ENCODE measurements at regions not wholly inside any gene's neighbourhood (a gene's known extent, or its start where the extent isn't known, plus 50 kb on each side); places are given as distances from the start of the nearest gene placed in this dataset.

DNA sequence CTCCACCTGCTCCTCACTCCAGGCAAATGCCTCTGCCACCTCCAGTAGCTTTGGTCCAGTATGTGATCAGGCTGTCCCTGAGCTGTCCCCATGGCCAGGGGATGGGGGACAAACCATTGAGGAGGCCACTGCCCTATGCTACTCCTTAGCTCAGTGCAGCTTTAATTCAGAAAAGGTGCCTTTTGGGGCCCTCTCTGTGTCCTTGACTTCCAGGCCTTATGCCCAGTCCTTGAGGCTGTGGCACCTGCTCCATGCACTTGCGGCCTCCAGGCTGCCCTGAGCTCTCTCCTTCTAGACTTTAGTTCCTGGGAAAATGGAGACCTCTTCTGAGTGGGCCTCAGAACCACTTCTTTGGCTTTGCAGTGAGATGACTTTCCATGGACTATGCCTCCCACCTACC is 650.8 kb upstream of the CELF2 start:
- TF ChIP-seq, protein P1, sequence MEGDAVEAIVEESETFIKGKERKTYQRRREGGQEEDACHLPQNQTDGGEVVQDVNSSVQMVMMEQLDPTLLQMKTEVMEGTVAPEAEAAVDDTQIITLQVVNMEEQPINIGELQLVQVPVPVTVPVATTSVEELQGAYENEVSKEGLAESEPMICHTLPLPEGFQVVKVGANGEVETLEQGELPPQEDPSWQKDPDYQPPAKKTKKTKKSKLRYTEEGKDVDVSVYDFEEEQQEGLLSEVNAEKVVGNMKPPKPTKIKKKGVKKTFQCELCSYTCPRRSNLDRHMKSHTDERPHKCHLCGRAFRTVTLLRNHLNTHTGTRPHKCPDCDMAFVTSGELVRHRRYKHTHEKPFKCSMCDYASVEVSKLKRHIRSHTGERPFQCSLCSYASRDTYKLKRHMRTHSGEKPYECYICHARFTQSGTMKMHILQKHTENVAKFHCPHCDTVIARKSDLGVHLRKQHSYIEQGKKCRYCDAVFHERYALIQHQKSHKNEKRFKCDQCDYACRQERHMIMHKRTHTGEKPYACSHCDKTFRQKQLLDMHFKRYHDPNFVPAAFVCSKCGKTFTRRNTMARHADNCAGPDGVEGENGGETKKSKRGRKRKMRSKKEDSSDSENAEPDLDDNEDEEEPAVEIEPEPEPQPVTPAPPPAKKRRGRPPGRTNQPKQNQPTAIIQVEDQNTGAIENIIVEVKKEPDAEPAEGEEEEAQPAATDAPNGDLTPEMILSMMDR (optimal IDR thresholded peaks at IDR 0.05 in 1 of 3, IDR thresholded peaks at IDR 0.05 in 1 of 3, conservative IDR thresholded peaks at IDR 0.05 in 1 of 3; ENCODE audit: extremely low read depth in 1 of 3, insufficient read depth in 2 of 3, low read length in 3 of 3): no peak
- no peak for TF ChIP-seq EZH2 (IDR thresholded peaks at IDR 0.05; ENCODE audit: low read length)
- Histone ChIP-seq H2AFZ (ENCODE audit: control insufficient read depth, low read length) (no peak overlapping the region), H3K4me1 (ENCODE audit: control insufficient read depth, extremely low read depth, insufficient read depth, low read length) (no peaks in the 10 kb centered on the region), H4K20me1 (ENCODE audit: control insufficient read depth, extremely low read depth, insufficient read depth, low read length) (no peaks in the 10 kb centered on the region), H3K27me3 (ENCODE audit: control insufficient read depth, extremely low read depth, insufficient read depth, low read length) (no peaks in the 10 kb centered on the region), H3K27ac (ENCODE audit: control insufficient read depth, insufficient read depth, low read length) (no peak overlapping the region), H3K9me3 (ENCODE audit: control insufficient read depth, low read depth, low read length) (peaks cover 2% of the 10 kb centered on the region), H3K4me3 (ENCODE audit: control insufficient read depth in 2 of 3, extremely low read depth in 1 of 3, insufficient read depth in 2 of 3, low read depth in 1 of 3, low read length in 3 of 3) (no peak overlapping the region), H3K79me2 (ENCODE audit: control insufficient read depth, insufficient read depth, low read length) (no peaks in the 10 kb centered on the region), H3K9ac (ENCODE audit: control insufficient read depth, extremely low read depth, insufficient read depth, low read length) (no peak overlapping the region), H3K36me3 (ENCODE audit: control insufficient read depth in 2 of 2, extremely low read depth in 1 of 2, insufficient read depth in 2 of 2, low read length in 2 of 2) (no peaks in the 10 kb centered on the region), H3K9me1 (ENCODE audit: control insufficient read depth, extremely low read depth, insufficient read depth, low read length) (no peaks in the 10 kb centered on the region), H3K4me2 (ENCODE audit: control insufficient read depth, extremely low read depth, insufficient read depth, low read depth, low read length) (no peak overlapping the region)
- dilution Hi-C loops (cut with MboI; ENCODE audit: extremely low pct_ligation_motif_present, low sequenced_read_pairs): no loop called here
- FAIRE-seq (no peak), DNase-seq (ENCODE audit: low read depth, low spot score) (no peak)

DNA sequence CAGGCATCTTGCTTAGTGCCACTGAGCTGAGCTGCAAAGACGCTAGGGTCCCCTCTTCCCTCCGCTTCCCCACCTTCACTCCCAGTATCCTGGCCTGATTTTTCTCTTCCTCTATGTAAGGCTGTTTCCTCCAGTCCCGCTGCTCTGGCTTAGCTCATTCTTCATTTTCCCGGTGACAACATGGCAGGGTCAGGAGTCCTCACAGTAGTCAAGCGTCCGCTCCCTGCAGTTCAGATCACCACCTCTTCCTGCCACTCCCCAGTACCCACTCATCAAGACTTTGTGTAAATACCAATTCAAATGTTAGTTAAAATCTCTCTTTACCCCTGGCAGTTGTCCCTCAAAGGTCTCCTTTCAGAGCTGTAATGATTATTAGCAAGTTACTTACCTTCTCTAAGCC is 650.4 kb upstream of the CELF2 start:
- Histone ChIP-seq H3K9me1 (ENCODE audit: control insufficient read depth, extremely low read depth, insufficient read depth, low read length) (no peaks in the 10 kb centered on the region), H3K4me3 (ENCODE audit: control insufficient read depth in 2 of 3, extremely low read depth in 1 of 3, insufficient read depth in 2 of 3, low read depth in 1 of 3, low read length in 3 of 3) (no peak overlapping the region), H4K20me1 (ENCODE audit: control insufficient read depth, extremely low read depth, insufficient read depth, low read length) (no peaks in the 10 kb centered on the region), H3K79me2 (ENCODE audit: control insufficient read depth, insufficient read depth, low read length) (no peaks in the 10 kb centered on the region), H3K4me1 (ENCODE audit: control insufficient read depth, extremely low read depth, insufficient read depth, low read length) (no peaks in the 10 kb centered on the region), H3K9me3 (ENCODE audit: control insufficient read depth, low read depth, low read length) (peaks cover 2% of the 10 kb centered on the region), H3K27ac (ENCODE audit: control insufficient read depth, insufficient read depth, low read length) (no peak overlapping the region), H3K27me3 (ENCODE audit: control insufficient read depth, extremely low read depth, insufficient read depth, low read length) (no peaks in the 10 kb centered on the region), H3K36me3 (ENCODE audit: control insufficient read depth in 2 of 2, extremely low read depth in 1 of 2, insufficient read depth in 2 of 2, low read length in 2 of 2) (no peaks in the 10 kb centered on the region), H3K4me2 (ENCODE audit: control insufficient read depth, extremely low read depth, insufficient read depth, low read depth, low read length) (no peak overlapping the region), H3K9ac (ENCODE audit: control insufficient read depth, extremely low read depth, insufficient read depth, low read length) (no peak overlapping the region), H2AFZ (ENCODE audit: control insufficient read depth, low read length) (no peak overlapping the region)
- FAIRE-seq (no peak), DNase-seq (ENCODE audit: low read depth, low spot score) (no peak)
- no peak for TF ChIP-seq EZH2 (IDR thresholded peaks at IDR 0.05; ENCODE audit: low read length)
- TF ChIP-seq, protein P1 (optimal IDR thresholded peaks at IDR 0.05 in 1 of 3, IDR thresholded peaks at IDR 0.05 in 1 of 3, conservative IDR thresholded peaks at IDR 0.05 in 1 of 3; ENCODE audit: extremely low read depth in 1 of 3, insufficient read depth in 2 of 3, low read length in 3 of 3): no peak
- dilution Hi-C loops (cut with MboI; ENCODE audit: extremely low pct_ligation_motif_present, low sequenced_read_pairs): no loop called here
